ENCODE measurements at regions not wholly inside any gene's neighbourhood (a gene's known extent, or its start where the extent isn't known, plus 50 kb on each side); places are given as distances from the start of the nearest gene placed in this dataset.
"Not testable (repeated sequence)": the region's sequence is repeated elsewhere in the genome, so short reads cannot be mapped to it uniquely, and the experiment has no call there.

DNA sequence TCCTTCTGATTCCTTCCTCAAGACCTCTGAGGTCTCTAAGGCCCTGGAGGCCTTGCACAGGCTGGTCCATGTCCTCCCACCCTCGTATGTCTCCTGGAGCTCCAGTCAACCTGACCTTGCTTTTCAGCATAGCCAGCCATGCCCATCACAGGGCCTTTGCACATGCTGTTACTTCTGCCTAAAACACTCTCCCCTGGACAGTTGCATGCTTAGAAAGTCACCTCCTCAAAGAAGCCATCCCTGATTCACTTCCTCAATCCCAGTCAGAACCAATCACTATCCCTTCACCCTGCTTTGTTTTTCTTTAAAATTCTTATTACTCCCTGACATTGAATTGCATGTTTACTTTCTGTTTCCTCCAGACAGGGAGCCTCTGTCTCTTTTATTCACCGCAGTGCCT lies 322.1 kb upstream of the CCL2 start:
- no peak for DNase-seq (ENCODE audit: low read depth in 1 of 2, low spot score in 1 of 2)

GRCh38 chr17:33933576-33933975 lies 321.5 kb upstream of the CCL2 start:
- DNase-seq (ENCODE audit: low read depth in 1 of 2, low spot score in 1 of 2): no peak

- no peak for DNase-seq (ENCODE audit: low read depth in 1 of 2, low spot score in 1 of 2)
These were observed 320.4 kb upstream of the CCL2 start for GRCh38 chr17:33934696-33935095.

GRCh38 chr17:33935822-33936221 lies 319.3 kb upstream of the CCL2 start:
- DNase-seq (ENCODE audit: low read depth in 1 of 2, low spot score in 1 of 2): no peak

- no peak for DNase-seq (ENCODE audit: low read depth in 1 of 2, low spot score in 1 of 2)
These were observed 318.3 kb upstream of the CCL2 start for GRCh38 chr17:33936764-33937163.

- no peak for DNase-seq (ENCODE audit: low read depth in 1 of 2, low spot score in 1 of 2)
These were observed 315.1 kb upstream of the CCL2 start for GRCh38 chr17:33939959-33940358.

DNA sequence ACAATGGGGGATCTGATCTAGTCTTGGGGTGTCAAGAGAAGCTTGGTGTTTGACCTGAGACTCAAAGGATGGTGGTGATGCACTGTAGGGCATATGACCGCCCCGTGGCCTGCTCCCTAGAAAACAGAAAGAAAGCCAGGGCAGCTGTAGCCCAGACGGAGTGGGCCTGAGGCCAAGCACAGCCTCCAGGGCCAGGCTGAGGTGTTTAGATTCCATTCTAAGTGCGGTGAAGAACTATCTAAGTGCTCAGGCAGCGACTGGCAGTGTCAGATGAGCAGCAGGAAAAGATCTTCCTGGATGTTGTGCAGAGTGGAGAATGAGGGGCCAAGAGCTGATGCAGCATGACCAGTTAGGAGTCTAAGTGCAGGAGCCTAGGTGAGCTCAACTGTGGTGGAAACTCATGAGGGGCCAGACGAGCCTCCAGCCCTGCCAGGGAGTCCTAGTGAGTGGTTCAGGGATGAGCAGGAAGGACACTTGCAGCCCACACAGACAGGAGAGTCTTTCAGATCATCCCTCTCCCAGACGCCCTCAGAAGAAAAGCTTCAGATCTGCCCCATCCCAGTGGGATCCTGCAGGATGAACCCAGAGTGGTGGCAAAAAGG lies 314.2 kb upstream of the CCL2 start:
- no peak for DNase-seq (ENCODE audit: low read depth in 1 of 2, low spot score in 1 of 2)

GRCh38 chr17:33941744-33942143 lies 313.3 kb upstream of the CCL2 start:
- no peak for DNase-seq (ENCODE audit: low read depth in 1 of 2, low spot score in 1 of 2)

DNA sequence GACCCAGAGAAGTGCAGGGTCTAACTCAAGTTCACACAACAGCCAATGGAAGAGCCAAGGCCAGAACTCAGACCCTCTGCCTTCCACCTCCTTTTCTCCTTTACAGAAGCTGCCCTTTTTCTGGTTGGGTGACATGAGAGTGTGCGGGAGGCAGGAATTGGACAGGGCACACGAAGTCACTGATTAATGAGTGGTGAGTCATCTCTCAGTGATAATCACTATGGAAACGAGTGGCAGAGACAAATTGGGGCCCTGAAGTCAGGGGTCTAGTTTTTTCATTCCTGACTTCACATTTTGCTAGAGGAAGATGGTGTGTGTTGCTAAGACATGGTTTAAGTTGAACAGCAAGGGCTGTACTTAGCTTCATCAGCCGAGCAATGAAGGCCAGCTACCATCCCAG lies 312.7 kb upstream of the CCL2 start:
- no peak for DNase-seq (ENCODE audit: low read depth in 1 of 2, low spot score in 1 of 2)

DNA sequence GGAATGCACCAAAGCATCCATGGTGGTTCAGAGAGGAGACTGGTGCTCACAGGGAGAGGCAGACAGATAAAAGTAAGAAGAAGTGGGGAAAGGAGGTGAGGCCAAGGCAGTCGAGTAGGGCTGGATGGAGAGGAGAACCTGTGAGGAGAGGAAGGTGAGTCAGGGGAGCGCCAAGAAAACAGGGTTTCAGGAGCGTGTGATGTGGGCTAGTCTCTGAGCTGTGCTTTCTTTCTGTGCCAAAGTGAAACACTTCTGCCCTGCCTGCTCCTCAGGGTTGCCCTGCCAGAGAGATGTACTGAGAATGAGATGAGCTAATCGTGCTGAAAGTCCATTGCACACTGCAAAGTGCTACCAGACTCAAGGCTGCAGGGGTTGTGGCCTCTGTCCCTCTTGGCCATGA lies 310.7 kb upstream of the CCL2 start:
- DNase-seq (ENCODE audit: low read depth in 1 of 2, low spot score in 1 of 2): no peak

- DNase-seq (ENCODE audit: low read depth in 1 of 2, low spot score in 1 of 2): no peak
These were observed 310.3 kb upstream of the CCL2 start for GRCh38 chr17:33944826-33945225.

DNA sequence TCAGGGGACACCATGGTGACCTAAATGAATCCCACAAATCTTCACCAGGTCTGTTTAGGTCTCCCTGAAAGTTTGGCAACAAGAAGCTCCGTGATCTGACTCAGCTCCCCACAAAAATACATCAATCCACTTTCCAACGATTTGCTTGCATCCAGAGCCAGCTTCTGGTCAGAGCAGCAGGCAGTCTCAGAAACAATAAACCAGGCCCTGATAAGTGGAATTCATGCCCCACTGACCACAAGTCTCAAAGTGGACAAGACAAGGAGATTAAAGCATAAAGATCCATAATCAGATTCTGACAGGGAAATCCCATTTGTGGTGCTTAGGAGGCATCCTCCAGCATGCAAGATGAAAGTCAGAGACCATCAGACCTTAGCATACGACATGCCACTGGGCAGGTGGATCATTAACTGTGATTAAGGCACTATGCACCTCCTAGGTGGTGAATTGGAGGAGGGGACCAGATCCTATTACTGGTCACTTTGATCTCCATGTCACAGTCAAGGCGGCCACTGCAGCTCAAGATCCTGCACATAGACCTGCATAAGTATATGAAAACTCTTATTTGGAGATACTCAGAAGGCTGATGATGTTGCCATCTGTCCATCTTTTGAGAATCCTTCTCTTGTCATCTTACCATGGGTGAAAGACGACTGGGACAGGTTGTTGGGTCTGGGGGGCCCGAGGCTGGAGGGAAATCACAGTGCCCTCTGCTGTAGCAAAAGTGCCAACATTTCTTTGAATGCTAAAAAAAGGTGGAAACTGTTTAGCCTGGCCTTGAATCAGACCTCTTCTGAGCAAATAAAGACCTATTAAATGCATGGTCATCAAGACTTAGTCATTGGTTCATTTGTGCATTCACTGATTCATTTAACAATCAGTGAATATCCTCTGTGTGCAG lies 309.2 kb upstream of the CCL2 start:
- DNase-seq (ENCODE audit: low read depth in 1 of 2, low spot score in 1 of 2): no peak

GRCh38 chr17:33947762-33948161 lies 307.3 kb upstream of the CCL2 start:
- no peak for DNase-seq (ENCODE audit: low read depth in 1 of 2, low spot score in 1 of 2)

- DNase-seq (ENCODE audit: low read depth in 1 of 2, low spot score in 1 of 2): no peak
These were observed 306.8 kb upstream of the CCL2 start for GRCh38 chr17:33948309-33948708.

DNA sequence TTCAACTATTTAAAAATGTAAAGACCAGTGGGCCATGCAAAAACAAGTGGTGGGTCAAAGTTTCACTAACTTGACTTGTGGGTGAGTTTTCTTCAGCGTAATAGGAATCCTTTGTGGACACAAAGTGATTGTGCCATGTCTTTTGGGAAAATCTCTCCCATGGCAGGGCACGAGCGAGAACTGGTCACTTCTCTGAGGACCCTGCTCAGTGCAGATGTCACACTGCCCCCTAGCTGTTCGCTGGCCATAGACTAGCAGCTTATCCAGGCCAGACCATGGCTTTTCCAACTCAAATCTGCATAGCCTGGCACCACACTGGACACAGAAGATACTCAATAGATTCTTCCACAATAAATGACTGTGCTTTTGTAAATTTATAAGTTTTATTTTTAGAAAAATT lies 306.0 kb upstream of the CCL2 start:
- DNase-seq (ENCODE audit: low read depth in 1 of 2, low spot score in 1 of 2): no peak

- no peak for DNase-seq (ENCODE audit: low read depth in 1 of 2, low spot score in 1 of 2)
These were observed 305.0 kb upstream of the CCL2 start for GRCh38 chr17:33950061-33950460.

DNA sequence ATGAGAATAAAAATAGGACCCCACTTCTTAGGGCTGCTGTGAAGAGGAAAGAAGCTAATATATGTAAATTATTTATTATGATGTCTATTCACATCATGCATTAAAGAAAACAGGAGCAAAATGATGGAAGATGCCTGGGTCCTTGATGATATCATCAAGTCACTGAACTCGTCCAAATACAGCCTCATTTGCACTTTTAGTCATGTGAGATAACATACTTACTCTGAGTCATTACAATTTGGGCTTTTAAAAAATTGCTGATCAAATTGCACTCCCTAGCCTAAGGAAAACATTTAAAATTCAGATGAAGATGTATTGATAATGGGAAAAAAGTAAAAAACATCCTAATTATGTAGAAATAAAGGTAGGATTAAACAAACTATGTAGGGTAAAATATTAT lies 302.7 kb upstream of the CCL2 start:
- DNase-seq (ENCODE audit: low read depth in 1 of 2, low spot score in 1 of 2): no peak

DNA sequence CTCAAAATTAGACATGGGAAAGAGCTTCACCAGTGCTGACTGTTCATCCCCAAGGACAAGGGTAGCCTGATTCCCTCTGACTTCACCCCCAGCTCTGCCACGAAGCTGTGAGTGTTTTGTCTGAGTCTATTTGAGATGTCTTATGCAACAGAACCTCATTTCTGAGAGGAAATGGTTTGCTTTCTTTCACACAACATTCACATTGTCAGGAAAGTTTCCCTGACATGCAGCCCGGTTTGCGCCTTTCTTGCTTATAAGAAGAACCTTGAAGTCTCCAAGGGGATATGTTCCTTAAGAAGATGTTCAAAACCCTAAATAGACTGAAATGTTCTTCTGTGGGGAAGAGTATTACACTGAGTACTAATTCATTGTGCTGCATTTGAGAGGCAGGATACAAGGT lies 300.5 kb upstream of the CCL2 start:
- DNase-seq (ENCODE audit: low read depth in 1 of 2, low spot score in 1 of 2): no peak

- no peak for DNase-seq (ENCODE audit: low read depth in 1 of 2, low spot score in 1 of 2)
These were observed 299.6 kb upstream of the CCL2 start for GRCh38 chr17:33955461-33955860.

DNA sequence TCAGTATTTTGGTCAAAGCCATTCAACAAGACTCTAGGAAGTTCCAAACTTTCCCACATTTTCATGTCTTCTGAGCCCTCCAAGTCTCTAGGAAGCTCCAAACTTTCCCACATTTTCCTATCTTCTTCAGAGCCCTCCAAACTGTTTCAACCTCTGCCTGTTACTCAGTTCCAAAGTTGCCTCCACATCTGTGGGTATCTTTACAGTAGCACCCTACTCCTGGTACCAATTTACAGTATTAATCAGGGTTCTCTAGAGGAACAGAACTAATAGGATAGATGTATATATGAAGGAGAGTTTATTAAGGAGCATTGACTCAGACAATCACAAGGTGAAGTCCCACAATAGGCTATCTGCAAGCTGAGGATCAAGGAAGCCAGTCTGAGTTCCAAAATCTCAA lies 296.0 kb upstream of the CCL2 start:
- DNase-seq (ENCODE audit: low read depth in 1 of 2, low spot score in 1 of 2): not testable (repeated sequence)

- DNase-seq (ENCODE audit: low read depth in 1 of 2, low spot score in 1 of 2): no peak
These were observed 292.0 kb upstream of the CCL2 start for GRCh38 chr17:33962857-33963655.

Data from activated CD4-positive, alpha-beta T cell treated with anti-CD3 and anti-CD28 coated beads, Interleukin-2, amount 50 U/mL, for 24 hours (primary cell).